GM12878 (cell line): ENCODE measurements at regions not wholly inside any gene's neighbourhood (a gene's known extent, or its start where the extent isn't known, plus 50 kb on each side); places are given as distances from the start of the nearest gene placed in this dataset.

Experiments
- NKRF ChIP-seq: fragments of 450-650 bp; conservative IDR thresholded peaks from 2 replicates; pipeline ENCODE4 v1.6.1; 2017; ENCODE audit warnings: mild to moderate bottlenecking, moderate library complexity
- PAX8 ChIP-seq: fragments of 450-650 bp; IDR thresholded peaks from 2 replicates; pipeline ENCODE4 v1.6.1; 2017; ENCODE audit warnings: mild to moderate bottlenecking, moderate library complexity
- PRDM15 ChIP-seq: fragments of 450-650 bp; formaldehyde crosslinking; IDR thresholded peaks from 2 replicates; pipeline ENCODE4 v1.4.0; 2020; ENCODE audit warnings: mild to moderate bottlenecking, moderate library complexity
- ZBTB4 ChIP-seq: fragments of 450-650 bp; formaldehyde crosslinking; IDR thresholded peaks from 2 replicates; pipeline ENCODE4 v1.4.0; 2022; ENCODE audit warnings: mild to moderate bottlenecking, moderate library complexity

GRCh38 chrX:11952176-11952720 lies 186.0 kb upstream of the FRMPD4 start (continued):
- TF ChIP-seq ZBTB4, result no peak
- TF ChIP-seq PAX8, result no peak
- no peak for TF ChIP-seq NKRF
- TF ChIP-seq PRDM15, result no peak
